HuH-7 (cell line): ENCODE measurements at regions not wholly inside any gene's neighbourhood (a gene's known extent, or its start where the extent isn't known, plus 50 kb on each side); places are given as distances from the start of the nearest gene placed in this dataset.

ENCODE experiments used
- DNase-seq: peaks from one replicate; pipeline ENCODE4 v3.0.0; 2011; ENCODE audit warnings: low spot score

DNA sequence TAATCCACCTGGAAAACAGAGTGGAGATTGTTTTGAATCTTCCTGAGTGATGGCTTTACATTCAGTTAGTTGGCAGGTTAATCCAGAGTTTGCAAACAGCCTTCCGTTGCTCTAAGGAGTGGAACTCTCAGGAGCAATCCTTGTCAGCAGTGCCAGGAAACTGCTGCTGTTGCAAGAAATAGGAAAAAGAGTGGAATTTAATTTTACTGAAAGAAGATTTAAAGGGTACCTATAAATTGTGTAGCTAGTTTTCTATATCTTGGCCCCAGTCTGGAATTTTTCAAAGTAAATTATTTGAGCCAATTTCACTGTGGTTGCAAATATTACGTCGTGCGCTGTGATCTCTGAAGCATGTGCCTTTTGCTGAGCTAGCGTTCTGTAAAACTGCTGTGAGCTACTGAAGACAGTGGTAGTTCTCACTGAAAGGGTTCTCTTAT is 55.5 kb upstream of the SLC5A12 start:
- DNase-seq: no peak

DNA sequence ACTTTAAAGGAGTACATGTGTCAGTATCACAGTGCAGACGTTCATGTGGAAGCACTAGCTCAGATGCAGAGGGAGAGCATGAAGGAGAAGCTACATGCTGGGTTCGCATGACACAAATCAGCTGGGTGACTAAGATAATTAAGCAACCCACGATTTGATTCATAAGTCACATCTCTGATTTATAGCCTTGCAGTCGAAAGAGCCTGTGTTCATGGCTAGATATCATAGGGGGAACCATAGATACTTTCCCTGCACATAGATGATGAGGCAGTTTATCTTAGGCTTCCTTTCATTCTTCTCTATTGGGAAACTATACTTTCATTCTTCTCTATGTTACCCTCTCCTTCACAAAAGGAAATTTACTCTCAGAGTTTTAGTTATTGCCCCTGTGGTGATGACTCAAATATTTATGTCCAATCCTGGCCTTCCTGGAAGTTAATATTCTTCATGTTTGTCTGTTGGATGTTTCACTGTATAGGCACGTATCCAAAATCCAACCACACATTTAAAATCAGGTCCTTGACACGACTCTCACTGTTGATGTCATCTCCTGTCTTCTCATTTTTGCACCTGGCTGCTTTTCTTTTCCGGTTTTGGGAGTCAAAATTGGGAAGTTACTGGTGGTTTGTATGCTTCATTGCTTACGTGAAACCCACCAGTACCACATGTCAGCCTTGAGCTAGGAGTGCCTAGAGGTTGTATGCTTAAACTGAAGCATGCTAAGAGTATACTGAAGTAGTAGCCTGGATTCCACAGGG is 56.3 kb upstream of the SLC5A12 start:
- no peak for DNase-seq

DNA sequence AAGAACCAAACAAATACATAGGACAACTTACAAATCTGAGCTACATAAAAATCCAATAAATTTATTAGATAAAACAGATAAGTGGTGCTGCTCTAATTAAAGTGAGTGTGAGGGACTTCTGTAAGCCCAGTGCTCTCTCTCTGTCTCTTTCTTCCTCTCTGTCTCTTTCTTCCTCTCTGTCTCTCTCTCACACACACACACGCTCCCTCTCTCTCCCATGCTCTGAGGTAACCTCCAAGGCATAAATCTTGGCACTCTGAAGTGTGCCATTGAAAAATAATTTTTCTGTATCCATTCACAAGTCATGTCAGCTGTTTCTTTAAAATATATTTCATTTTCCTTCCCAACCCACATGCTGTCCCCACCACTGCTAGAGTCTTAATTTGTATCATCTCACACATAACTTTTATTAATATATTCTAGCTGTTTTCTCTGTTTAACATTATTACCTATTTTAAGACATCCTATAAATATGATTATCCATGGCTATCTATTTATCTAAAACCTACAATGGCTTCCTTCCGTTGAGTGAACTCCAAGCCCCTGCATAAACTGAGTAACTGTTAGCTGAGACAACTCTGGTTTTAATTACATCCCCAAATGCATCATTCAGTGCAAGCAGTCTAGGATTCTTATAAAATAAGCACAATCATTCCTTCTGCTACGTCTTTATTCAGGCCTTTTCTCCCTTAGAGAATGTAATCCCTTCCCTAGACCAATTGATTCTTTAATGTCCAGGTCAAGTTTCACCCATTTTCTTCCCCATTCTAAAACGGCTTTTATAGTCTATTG is 57.4 kb upstream of the SLC5A12 start:
- no peak for DNase-seq

DNA sequence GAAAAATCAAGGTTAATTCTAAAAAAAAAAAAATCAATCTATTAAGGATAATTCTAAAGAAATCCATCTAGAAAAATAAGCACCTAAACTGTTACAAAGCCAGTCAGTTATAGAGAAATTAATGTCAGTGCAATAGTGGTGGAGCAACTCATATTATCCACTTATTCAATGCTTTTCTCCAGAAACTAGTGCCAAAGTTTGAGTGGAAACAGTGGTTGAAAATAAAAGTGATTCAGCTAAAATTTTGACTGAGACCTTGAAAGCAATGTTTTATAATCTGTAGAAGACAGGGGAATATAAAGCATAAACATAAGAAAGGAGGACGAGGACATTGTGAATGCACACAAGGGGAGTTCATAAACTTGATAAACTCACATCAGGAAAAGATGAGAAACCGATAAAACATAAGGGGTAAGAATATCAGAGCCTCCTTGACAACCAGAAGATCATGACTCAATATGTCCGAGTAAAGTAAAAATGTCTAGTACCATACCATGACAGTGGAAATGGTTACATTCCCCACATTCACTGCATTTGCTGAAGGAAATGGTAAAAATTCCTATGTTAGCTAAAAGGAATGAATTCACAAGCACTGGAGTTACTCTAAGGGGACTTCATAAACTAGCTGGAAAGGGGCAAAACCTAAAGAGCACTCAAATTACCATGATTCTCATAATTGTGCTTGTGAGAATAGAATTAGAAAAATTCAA is 58.7 kb upstream of the SLC5A12 start:
- DNase-seq: no peak

DNA sequence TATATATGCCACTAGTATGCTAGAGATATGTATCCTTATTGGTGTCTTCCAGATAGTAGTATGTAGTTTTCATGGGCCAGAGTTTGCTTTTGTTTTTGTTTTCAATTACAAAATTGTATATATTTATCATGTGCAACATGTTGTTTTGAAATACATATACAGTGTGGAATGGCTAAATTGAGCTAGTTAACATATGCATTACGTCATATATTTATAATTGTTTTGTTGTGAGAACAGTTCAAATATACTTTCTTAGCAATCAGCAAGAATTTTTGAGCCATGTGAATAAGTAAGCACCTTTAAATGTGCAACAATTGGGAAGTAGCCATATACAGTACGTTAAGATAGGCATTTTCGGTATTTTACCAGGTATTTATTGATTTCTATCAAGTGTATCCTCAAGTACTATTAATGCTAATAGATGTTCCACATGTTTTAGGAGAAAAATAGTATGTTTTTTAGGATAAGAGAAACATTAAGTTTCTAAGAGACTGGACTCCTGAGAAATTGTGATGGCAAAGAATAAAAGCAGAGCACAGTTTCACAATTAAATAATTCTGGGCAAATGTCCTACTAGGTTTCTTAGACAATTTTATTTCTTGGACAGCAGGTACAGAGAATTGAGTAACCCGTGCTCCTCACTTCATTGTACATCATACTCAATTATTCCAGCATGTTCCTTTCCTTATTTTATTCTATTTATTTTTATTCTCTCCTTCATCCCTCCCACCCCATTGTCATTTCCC is 60.5 kb upstream of the SLC5A12 start:
- DNase-seq: no peak

DNA sequence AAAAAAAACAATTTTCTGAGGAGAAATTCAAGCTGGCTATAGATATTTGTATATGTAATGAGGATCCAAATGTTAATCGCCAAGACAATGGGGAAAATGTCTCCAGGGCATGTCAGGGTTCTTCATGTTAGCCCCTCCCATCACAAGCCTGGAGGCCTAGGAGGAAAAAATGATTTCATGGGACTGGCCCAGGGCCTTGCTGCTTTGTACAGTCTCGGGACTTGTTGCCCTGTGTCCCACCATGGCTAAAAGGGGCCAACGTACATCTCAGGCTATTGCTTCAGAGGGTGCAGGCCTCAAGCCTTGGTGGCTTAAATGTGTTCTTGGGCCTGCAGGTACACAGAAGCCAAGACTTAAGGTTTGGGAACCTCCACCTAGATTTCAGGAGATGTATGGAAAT is 62.1 kb upstream of the SLC5A12 start:
- DNase-seq: no peak

DNA sequence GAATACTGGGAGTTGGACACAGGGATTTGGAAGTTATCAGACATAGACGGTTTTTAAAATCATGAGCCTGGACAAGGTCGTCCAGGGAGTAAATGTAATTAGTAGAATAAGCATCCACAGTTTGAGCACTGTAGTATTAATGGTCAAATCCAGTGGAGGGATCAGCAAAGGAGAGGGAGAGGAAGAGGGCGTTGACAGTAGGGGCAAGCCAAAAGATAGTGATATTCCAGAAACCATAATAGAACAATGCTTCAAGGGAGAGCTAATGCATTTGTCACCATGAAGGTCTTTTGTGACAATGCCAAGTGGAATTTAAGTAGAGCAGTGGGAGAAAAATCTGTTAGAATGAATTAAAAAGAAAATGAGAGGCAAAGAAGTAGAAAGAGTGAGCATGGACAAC is 68.9 kb upstream of the SLC5A12 start:
- no peak for DNase-seq

DNA sequence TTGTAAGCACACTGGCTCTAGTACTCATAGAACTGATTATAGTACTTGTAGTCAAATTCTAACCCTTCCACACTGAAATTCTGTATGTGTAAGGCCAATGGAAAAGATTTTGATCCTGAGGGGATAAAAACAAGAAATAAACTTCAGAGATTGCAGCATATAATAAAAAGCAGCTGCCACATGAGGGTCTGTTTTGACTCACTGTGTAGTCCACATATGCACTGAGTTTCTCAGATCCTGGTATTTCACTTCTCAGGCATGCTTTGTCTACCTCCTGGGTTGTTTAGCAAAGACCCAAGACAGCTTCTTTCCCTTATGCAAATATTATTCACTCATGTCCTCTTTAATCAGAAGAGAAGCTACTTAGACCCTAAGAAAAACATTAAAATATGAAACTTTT is 71.1 kb upstream of the SLC5A12 start:
- no peak for DNase-seq

DNA sequence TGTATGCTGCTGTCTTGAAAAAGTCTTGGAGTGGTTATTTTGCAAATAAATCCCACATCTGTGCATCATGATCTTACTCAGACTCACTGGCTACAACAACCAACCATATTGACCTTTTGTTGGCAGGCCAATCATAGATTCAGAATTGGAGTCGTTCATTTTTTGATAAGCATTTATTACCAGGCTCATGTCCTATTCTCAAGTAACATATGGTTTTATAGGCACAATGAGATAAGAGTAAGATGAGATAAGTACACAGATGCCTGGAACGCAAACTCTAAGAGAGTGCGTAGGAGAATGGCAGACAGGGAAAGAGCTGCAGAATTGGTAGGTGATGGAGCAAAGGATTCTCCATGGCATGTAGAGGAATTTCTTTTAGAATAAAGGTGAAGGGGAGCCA is 71.6 kb upstream of the SLC5A12 start:
- DNase-seq: no peak

DNA sequence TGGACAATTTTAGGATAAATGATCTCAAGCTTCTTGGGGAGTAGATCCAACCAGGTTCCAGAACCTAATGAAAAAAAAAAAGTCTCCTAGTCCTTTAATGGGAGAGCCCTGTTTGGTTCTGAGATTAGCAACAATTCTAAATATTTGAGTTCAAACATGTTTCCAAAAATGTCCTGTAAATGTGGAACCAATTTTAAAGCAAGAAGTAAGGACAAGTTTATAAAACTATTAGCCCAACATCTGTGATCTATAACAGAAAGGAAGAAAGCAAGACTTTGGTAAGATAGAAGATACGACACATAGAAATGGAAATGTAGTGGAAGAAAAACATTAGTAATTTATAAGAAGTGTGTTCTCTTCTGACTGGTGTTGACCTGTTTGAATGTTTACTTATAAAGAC is 79.7 kb upstream of the SLC5A12 start:
- no peak for DNase-seq

DNA sequence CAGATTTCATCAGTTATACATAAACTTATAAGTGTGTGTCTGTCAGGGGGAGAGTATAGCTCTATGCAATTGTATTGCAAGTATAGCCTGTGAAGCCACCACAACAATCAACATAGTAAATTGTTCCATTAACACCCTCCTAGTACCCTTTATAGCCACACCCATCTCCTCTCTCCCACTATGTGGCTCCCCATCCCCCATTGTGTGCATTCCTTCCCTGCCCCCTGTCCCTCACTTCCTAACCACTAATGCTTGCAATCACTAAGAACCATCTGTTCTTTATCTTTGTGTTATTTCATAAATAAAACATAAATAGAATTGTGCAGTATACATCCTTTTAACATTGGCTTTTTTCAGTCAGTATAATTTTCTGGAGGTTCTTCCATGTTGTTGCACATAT is 83.1 kb upstream of the SLC5A12 start:
- DNase-seq: no peak

DNA sequence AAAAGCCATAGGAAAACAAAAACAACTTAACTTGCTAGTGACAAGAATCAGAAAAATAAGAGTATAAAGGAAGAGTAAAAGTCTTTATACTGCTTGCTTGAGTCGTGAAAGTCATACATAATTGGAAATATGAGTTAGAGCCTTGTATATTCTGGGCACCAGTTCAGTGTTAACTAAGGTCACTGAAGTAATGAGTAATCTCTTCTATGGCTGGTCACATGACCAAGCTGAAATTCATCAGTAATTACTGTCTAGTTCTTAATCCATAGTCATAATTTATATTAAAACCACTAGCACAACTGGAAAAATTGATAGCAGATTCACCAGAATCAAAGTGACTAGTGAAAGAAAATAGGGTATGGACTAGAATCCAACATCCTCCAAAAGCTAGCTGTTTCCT is 84.4 kb upstream of the SLC5A12 start:
- no peak for DNase-seq

DNA sequence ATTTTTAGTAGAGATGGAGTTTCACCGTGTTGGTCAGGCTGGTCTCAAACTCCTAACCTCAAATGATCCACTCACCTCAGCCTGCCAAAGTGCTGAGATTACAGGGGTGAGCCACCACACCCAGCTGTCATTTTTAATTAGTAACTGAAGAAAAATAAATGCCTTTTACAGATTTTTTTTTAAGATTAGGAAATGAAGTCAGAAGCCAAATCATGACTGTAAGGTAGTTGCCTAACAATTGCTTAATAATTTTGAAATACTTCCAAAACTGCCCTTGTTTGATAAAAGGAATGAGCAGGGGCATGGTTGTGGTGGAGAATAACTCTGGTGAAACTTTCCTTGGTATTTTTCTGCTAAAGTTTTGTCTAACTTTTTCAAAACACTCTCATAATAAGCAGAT is 98.9 kb upstream of the SLC5A12 start:
- no peak for DNase-seq

DNA sequence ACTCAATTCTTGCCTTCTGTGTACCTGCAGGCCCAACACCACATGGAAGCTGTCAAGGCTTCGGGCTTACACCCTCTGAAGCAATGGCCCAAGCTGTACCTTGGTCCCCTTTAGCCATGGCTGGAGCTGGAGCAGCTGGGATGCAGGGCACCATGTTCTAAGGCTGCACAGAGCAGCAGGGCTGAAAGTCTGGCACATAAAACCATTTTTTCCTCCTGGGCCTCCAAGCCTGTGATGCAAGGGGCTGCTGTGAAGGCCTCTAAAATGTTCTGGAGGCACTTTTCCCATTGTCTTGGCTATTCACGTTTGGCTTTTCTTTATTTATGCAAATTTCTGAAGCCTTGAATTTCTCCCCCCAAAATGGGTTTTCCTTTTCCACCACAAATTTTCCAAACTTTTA is 102.1 kb upstream of the SLC5A12 start:
- DNase-seq: no peak

DNA sequence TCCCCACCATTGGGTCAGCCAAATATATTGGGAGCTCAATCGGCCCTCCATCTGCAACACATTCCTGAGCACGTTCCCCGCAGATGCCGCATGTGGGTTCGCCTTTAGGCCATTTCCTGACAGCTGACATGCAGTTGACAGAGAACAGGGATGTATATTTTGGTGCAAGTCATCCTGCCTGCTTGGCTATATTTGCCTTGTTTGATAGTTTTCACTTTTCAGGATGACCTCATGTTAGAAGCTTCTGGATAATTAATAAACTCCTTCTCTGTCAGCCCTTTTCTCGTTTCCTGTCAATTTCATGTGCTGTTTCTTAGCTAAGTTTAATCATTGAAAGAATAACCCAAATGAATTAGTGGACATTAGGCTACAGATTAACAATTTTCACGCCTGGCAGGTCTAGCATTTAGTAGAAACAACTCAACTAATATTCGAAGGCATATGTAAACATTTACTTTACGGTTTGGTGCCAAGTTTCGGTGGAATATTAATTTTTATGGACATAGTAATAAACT is 105.8 kb upstream of the SLC5A12 start:
- DNase-seq: no peak

DNA sequence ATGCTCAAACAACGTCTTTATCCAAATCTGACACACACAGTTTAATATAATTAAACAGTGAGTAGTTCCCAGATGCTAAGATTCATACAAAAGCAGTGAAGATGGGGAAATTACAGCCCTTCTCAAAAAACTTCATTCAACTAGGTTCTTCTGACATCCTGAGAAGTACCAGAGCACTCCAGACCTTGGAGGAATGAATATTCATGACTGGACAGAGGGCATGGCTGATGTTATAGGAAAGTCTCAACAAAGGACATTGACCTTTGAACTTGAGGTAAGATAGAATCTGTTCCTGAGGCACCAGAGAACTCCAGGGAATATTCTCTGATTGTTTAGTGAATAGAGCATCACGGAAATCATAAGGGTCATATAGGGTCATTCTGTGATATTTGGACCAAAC is 106.4 kb upstream of the SLC5A12 start:
- no peak for DNase-seq

DNA sequence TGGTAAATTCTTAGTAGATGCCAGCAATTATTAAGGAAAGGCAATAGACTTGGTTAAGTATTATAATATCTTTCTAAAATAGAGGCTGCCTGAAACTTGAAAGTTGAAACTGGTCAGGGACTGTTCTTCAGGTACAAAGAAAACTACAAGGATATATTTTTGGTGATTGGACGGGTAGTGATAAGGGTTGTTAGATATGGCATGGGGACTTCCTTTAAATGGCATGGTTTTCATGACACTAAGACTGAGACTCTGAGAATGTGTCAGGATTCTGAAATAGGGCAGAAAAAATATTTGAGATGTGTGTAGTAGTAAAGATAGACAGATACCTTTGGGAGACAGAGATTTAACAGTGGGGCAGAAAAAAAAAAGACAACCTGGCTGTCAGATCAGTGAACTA is 108.4 kb upstream of the SLC5A12 start:
- DNase-seq: no peak

DNA sequence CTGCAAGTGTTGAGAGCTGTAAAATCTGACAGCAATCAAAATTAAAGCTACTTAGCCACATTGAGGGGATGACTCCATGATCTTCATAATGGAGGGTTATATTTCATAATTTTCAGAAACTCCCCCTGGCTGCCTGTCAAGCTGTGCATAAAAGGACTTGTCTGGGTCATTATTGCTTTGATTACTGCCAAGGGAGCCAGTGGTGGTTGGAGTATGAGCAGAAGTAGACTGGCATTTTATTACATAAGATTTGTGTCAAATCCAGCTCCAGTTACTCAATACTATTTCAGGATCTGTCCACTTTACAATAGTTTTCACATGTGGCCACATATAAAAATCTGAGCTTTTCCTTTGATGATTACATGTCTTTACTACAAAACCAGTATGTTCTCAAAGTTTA is 108.9 kb upstream of the SLC5A12 start:
- DNase-seq: no peak

DNA sequence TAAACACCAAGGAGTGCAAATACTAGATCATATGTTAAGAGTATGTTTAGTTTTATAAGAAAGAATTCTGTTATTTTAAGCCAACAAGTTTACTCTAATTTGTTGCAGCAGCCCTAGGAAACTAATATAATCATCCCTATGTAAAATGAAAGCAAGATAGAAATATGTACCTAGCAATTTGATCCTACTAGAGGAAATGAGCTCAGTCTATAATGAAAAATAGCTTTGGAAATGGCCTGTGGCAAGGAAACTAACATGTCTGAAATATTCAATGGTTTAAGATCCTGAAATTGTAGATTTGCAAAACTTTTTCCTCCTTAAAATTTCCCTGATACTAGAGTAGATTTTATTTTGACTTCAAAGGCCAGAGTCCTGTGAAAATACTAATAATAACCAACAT is 112.7 kb upstream of the SLC5A12 start:
- DNase-seq: no peak

DNA sequence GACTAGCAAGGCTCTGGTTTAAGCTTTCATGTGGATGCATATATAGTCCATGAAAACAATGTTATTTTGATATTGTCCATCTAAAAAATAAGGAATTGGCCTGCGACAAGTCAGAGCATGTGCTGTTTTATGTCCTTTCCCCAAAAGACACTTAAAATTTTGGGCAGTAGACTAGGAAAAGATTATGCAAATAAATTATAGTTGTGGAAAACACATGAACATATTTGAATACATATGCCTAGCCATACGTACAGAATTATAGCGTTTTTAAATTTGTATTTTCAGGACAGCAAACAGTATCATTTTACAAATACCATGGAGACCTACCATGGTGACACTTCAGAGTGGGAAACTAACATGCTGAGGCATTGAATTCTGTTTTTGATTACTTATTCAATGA is 113.8 kb upstream of the SLC5A12 start:
- DNase-seq: no peak

DNA sequence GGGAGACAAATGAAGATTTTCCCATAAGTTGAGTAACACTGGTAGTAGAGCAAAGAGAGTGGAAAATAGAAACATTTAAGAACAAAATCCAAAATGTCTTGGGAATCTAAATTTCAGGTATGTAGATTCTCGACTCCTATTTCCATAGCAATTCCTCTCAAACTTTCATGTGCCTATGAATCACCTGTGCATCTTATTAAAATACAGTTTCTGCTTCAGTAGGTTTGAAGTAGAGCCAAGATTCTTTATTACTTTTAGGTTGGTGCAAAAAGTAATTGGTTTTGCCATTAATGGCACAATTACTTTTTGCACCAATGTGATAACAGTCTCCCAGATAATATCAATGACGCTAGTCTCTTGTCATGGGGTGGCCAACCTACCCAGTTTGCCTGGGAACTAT is 115.3 kb upstream of the SLC5A12 start:
- no peak for DNase-seq
